Astrocyte (in vitro differentiated cells and primary cell): ENCODE measurements at regions not wholly inside any gene's neighbourhood (a gene's known extent, or its start where the extent isn't known, plus 50 kb on each side); places are given as distances from the start of the nearest gene placed in this dataset.

Source experiments
- DNase-seq: peaks from one replicate; pipeline ENCODE4 v3.0.0-alpha.2; 2010; ENCODE audit warnings: low read depth
- FAIRE-seq: peaks from 2 replicates; lab custom pipeline; 2011; peaks lifted over from hg19 to GRCh38; lab: Jason Lieb, UNC
- H2AFZ ChIP-seq: 2 replicates; pipeline ENCODE4 v1.6.0; 2012; ENCODE audit warnings: low read depth, low read length, inconsistent platforms
- H3K27ac ChIP-seq: 2 replicates; pipeline ENCODE4 v1.5.1; 2011; ENCODE audit warnings: low read depth, low read length, inconsistent platforms
- H3K27me3 ChIP-seq: 2 replicates; pipeline ENCODE4 v1.6.0; 2011; ENCODE audit warnings: low read length, inconsistent platforms; ENCODE audit not compliant: insufficient read depth
- H3K36me3 ChIP-seq: 2 replicates; pipeline ENCODE4 v1.5.1; 2011; ENCODE audit warnings: low read length, inconsistent platforms; ENCODE audit not compliant: insufficient read depth
- H3K4me1 ChIP-seq: 2 replicates; pipeline ENCODE4 v1.5.1; 2011; ENCODE audit warnings: low read length, inconsistent platforms; ENCODE audit not compliant: insufficient read depth
- H3K4me2 ChIP-seq: 2 replicates; pipeline ENCODE4 v1.6.0; 2012; ENCODE audit warnings: low read length, inconsistent platforms
- H3K4me3 ChIP-seq: 2 replicates; pipeline ENCODE4 v1.5.1; 2011; ENCODE audit warnings: low read depth, mild to moderate bottlenecking, low read length, inconsistent platforms; ENCODE audit not compliant: insufficient read depth
- H3K79me2 ChIP-seq: 2 replicates; pipeline ENCODE4 v1.6.0; 2012; ENCODE audit warnings: mild to moderate bottlenecking, low read length, inconsistent platforms; ENCODE audit not compliant: insufficient read depth
- H3K9ac ChIP-seq: 2 replicates; pipeline ENCODE4 v1.6.0; 2012; ENCODE audit warnings: mild to moderate bottlenecking, low read length, inconsistent platforms
- H3K9me3 ChIP-seq: 2 replicates; pipeline ENCODE4 v1.5.1; 2012; ENCODE audit warnings: low read depth, mild to moderate bottlenecking, low read length, inconsistent platforms; ENCODE audit not compliant: insufficient read depth
- H4K20me1 ChIP-seq: 2 replicates; pipeline ENCODE4 v1.6.0; 2012; ENCODE audit warnings: low read length, inconsistent platforms; ENCODE audit not compliant: insufficient read depth
- H3K27ac Mint-ChIP-seq: one replicate; pipeline ENCODE4 v1.8.0; 2021; ENCODE audit warnings: mild to moderate bottlenecking, mixed read lengths; ENCODE audit not compliant: unreplicated experiment
- H3K27me3 Mint-ChIP-seq: one replicate; pipeline ENCODE4 v1.8.0; 2021; ENCODE audit warnings: low read depth, mixed read lengths; ENCODE audit not compliant: unreplicated experiment
- H3K36me3 Mint-ChIP-seq: one replicate; pipeline ENCODE4 v1.8.0; 2021; ENCODE audit warnings: low read depth, mixed read lengths; ENCODE audit not compliant: unreplicated experiment
- H3K4me1 Mint-ChIP-seq: one replicate; pipeline ENCODE4 v1.8.0; 2021; ENCODE audit warnings: low read depth, mixed read lengths; ENCODE audit not compliant: unreplicated experiment
- H3K4me3 Mint-ChIP-seq: one replicate; pipeline ENCODE4 v1.8.0; 2021; ENCODE audit warnings: mild to moderate bottlenecking, moderate library complexity, mixed read lengths; ENCODE audit not compliant: unreplicated experiment
- H3K9me3 Mint-ChIP-seq: one replicate; pipeline ENCODE4 v1.8.0; 2021; ENCODE audit warnings: mild to moderate bottlenecking, mixed read lengths; ENCODE audit not compliant: unreplicated experiment
- EZH2 ChIP-seq: IDR thresholded peaks from 2 replicates; pipeline ENCODE4 v1.6.1; 2012; ENCODE audit warnings: mild to moderate bottlenecking, low read length, inconsistent platforms; ENCODE audit not compliant: insufficient read depth
- TF ChIP-seq, protein P1 (sequence below): IDR thresholded peaks from 2 replicates; pipeline ENCODE4 v1.5.1; 2011; ENCODE audit warnings: low read depth, mild to moderate bottlenecking, inconsistent platforms, low read length, moderate library complexity; ENCODE audit not compliant: insufficient read depth

DNA sequence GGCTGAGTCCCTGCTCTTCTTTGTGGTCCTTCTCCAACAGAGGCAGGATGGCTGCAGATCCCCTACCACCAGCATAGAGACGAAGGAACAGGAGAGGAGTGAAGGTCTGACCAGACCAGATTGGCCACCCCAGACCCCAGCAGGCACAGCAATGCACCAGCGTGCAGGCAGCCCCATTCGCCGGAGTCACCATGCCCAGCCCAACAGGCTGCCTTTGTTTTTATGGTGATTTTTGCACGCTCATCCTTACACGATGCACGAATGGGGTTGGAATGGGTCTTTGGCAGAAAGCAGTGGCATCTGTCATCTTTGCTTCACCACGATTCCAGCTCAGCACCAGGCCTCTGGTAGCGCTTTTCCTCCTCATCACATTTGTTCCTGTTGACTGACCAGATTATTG lies 427.6 kb downstream of the INHBA start:
- Mint-ChIP-seq H3K4me3 (no peak overlapping the region), H3K27me3 (peaks cover 8% of the 10 kb centered on the region), H3K9me3 (no peaks in the 10 kb centered on the region), H3K36me3 (no peaks in the 10 kb centered on the region), H3K27ac (no peak overlapping the region), H3K4me1 (no peaks in the 10 kb centered on the region)
- H3K36me3 ChIP-seq: no peaks in the 10 kb centered on the region
- H3K4me2 ChIP-seq: no peak overlapping the region
- no peaks in the 10 kb centered on the region for H3K79me2 ChIP-seq
- no peaks in the 10 kb centered on the region for H3K4me1 ChIP-seq
- H3K27ac ChIP-seq: no peak overlapping the region
- DNase-seq (no peak), FAIRE-seq (no peak)
- H3K9me3 ChIP-seq: no peaks in the 10 kb centered on the region
- no peaks in the 10 kb centered on the region for H4K20me1 ChIP-seq
- H3K27me3 ChIP-seq: no peaks in the 10 kb centered on the region
- H3K4me3 ChIP-seq: no peak overlapping the region
- no peak overlapping the region for H2AFZ ChIP-seq
- no peak for TF ChIP-seq EZH2
- TF ChIP-seq, protein P1, sequence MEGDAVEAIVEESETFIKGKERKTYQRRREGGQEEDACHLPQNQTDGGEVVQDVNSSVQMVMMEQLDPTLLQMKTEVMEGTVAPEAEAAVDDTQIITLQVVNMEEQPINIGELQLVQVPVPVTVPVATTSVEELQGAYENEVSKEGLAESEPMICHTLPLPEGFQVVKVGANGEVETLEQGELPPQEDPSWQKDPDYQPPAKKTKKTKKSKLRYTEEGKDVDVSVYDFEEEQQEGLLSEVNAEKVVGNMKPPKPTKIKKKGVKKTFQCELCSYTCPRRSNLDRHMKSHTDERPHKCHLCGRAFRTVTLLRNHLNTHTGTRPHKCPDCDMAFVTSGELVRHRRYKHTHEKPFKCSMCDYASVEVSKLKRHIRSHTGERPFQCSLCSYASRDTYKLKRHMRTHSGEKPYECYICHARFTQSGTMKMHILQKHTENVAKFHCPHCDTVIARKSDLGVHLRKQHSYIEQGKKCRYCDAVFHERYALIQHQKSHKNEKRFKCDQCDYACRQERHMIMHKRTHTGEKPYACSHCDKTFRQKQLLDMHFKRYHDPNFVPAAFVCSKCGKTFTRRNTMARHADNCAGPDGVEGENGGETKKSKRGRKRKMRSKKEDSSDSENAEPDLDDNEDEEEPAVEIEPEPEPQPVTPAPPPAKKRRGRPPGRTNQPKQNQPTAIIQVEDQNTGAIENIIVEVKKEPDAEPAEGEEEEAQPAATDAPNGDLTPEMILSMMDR: no peak
- no peak overlapping the region for H3K9ac ChIP-seq

DNA sequence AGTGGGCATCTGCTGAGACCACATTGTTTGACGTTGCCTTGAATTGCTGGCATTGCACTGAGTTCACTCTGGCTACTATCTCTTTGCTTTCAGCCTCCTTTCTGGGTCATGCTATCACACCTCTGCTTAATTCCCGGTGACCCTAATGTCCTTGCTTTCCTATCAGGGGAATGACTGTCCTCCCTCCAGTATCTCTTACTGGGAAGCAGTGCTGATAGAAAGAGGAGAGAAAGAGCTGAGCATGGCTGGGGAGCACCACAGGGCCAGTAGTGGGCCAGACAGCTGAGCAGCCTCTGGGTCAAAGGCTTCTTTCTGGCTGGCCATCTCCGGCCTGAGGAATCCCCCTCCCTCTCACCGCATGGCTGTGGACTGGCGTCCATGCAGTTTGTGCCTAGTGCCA lies 428.7 kb downstream of the INHBA start:
- Histone ChIP-seq H3K4me1 (no peaks in the 10 kb centered on the region), H3K4me2 (no peak overlapping the region), H3K9ac (no peak overlapping the region), H3K4me3 (no peak overlapping the region), H3K79me2 (no peaks in the 10 kb centered on the region), H3K27ac (no peak overlapping the region), H3K27me3 (no peaks in the 10 kb centered on the region), H4K20me1 (no peaks in the 10 kb centered on the region), H3K36me3 (no peaks in the 10 kb centered on the region), H3K9me3 (no peaks in the 10 kb centered on the region), H2AFZ (no peak overlapping the region)
- Mint-ChIP-seq H3K27ac (no peak overlapping the region), H3K4me3 (no peak overlapping the region), H3K9me3 (no peaks in the 10 kb centered on the region), H3K36me3 (no peaks in the 10 kb centered on the region), H3K4me1 (no peaks in the 10 kb centered on the region), H3K27me3 (peaks cover 8% of the 10 kb centered on the region)
- FAIRE-seq (no peak), DNase-seq (no peak)
- no peak for TF ChIP-seq EZH2
- TF ChIP-seq, protein P1: no peak

DNA sequence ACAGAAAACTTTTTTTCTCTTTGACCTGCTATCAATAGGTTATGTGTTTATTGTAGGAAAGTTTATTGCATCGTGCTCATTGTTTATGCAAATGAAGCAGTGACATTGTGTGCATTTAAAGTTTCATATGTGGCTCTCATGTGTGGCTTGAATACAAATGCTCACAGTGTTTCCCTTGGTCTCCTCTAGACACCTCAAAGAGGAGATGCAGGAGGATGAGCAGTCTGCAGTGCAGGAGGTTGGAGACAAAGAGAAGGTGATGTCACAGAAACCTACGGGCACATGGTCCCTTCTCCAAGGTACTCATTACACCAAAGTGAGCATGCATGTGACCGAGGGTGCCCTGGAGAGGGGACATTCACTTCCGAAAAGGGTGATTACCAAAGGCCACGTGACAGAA lies 430.2 kb downstream of the INHBA start:
- Histone ChIP-seq H4K20me1 (no peaks in the 10 kb centered on the region), H3K79me2 (no peaks in the 10 kb centered on the region), H3K36me3 (no peaks in the 10 kb centered on the region), H3K9me3 (no peaks in the 10 kb centered on the region), H2AFZ (no peak overlapping the region), H3K4me1 (no peaks in the 10 kb centered on the region), H3K9ac (no peak overlapping the region), H3K27ac (no peak overlapping the region), H3K4me2 (no peak overlapping the region), H3K27me3 (no peaks in the 10 kb centered on the region), H3K4me3 (no peak overlapping the region)
- FAIRE-seq: no peak
- H3K9me3 Mint-ChIP-seq: no peaks in the 10 kb centered on the region
- peaks cover 8% of the 10 kb centered on the region for H3K27me3 Mint-ChIP-seq
- H3K36me3 Mint-ChIP-seq: no peaks in the 10 kb centered on the region
- no peak for TF ChIP-seq EZH2
- TF ChIP-seq, protein P1: no peak
- H3K4me3 Mint-ChIP-seq: no peak overlapping the region
- no peaks in the 10 kb centered on the region for H3K4me1 Mint-ChIP-seq
- no peak for DNase-seq
- H3K27ac Mint-ChIP-seq: no peak overlapping the region
